Adrenal gland (tissue), 9 donors: ENCODE measurements at regions not wholly inside any gene's neighbourhood (a gene's known extent, or its start where the extent isn't known, plus 50 kb on each side); places are given as distances from the start of the nearest gene placed in this dataset.
A peak's percentile ranks its signal among the peaks of the same experiment; 100 is the strongest.

ENCODE experiments used
- DNase-seq, 7 donors: peaks; one replicate each; pipeline ENCODE4 v3.0.0-alpha.2; 2019 to 2020
- H3K27ac ChIP-seq, 5 donors: fragments of 200-600 bp; sonication (generic) in 4 of 5; 1 replicate in 3 of 5; 2 replicates in 2 of 5; pipeline versions ENCODE4 v1.5.1 to v1.8.0; 2016 to 2020; ENCODE audit warnings: mild to moderate bottlenecking in 1 of 5
- H3K27me3 ChIP-seq: fragments of 200-600 bp; 2 replicates; pipeline ENCODE4 v1.8.0; 2021
- H3K36me3 ChIP-seq, 2 donors: fragments of 200-600 bp; replicated peaks in 1 of 2; 1 replicate in 1 of 2; 2 replicates in 1 of 2; pipeline versions ENCODE4 v1.5.1 to v1.8.0; 2018 to 2022
- H3K4me1 ChIP-seq, 2 donors: fragments of 200-600 bp; replicated peaks in 1 of 2; 1 replicate in 1 of 2; 2 replicates in 1 of 2; pipeline versions ENCODE4 v1.5.1 to v1.8.0; 2018 to 2021
- H3K4me3 ChIP-seq, 4 donors: fragments of 200-600 bp; sonication (generic) in 3 of 4; one replicate each; pipeline ENCODE4 v1.5.1; 2016 to 2018
- H3K9me3 ChIP-seq, 3 donors: fragments of 200-600 bp; sonication (generic) in 1 of 3; replicated peaks in 1 of 3; 1 replicate in 2 of 3; 2 replicates in 1 of 3; pipeline versions ENCODE4 v1.5.1 to v1.8.0; 2016 to 2021
- CTCF ChIP-seq, 6 experiments: fragments of 450-650 bp in 4 of 6; fragments of 200-600 bp in 2 of 6; sonication (generic) in 1 of 6; IDR thresholded peaks; 1 replicate in 5 of 6; 2 replicates in 1 of 6; pipeline versions ENCODE4 v1.5.1 to v1.8.0; 2016 to 2021; ENCODE audit warnings: antibody characterized with exemption in 6 of 6, mild to moderate bottlenecking in 2 of 6, moderate library complexity in 1 of 6
- POLR2A ChIP-seq, 2 donors: fragments of 450-650 bp; IDR thresholded peaks; one replicate each; pipeline ENCODE4 v1.6.1; 2017; ENCODE audit warnings: antibody characterized with exemption in 2 of 2, mild to moderate bottlenecking in 2 of 2, moderate library complexity in 1 of 2
- WGBS, 4 donors: extraction: QIAGEN DNeasy Blood & Tissue Kit in 2 of 4; methylation state at CpG; one replicate each; pipeline versions ENCODE4 v1.1.5 to v1.1.7; 2013 to 2017; 5-methylcytosine and 5-hydroxymethylcytosine counted together
- intact Hi-C, 2 donors: fragments of 100-400 bp; cut with DNase I; formaldehyde crosslinking; loops; one replicate each; pipeline versions ENCODE4 v1.14.1 to v1.15.0; 2022 to 2023
- donor health status: healthy with polysubstance abuse.
- donor health status: Bipolar disorder and iron deficiency.
- donor health status: DM: yes; HTN: yes; CAD: no.
- donor health status: DM: no; HTN: no; CAD: no.
- donor health status: DM: no; HTN: no; CAD: no.

GRCh38 chr3:70849911-70850699 lies 537.7 kb upstream of the MDFIC2 start:
- no peaks in the 10 kb centered on the region for H3K27me3 ChIP-seq
- H3K4me3 ChIP-seq: no peak overlapping the region
- WGBS, 4 donors: 61 to 66% (median 64%) methylated on average over 6 of the region's 6 CpGs
- intact Hi-C loops: no loop called here
- no peaks in the 10 kb centered on the region for H3K36me3 ChIP-seq
- peak in 6 of 7 donors; percentile 40 to 66 (median 50) for DNase-seq
- H3K4me1 ChIP-seq: peaks cover 0 to 4% of the 10 kb centered on the region in 2 donors
- no peak for TF ChIP-seq CTCF (IDR thresholded peaks at IDR 0.05)
- H3K9me3 ChIP-seq: no peaks in the 10 kb centered on the region
- H3K27ac ChIP-seq: no peak overlapping the region

- Histone ChIP-seq H3K4me3 (no peak overlapping the region), H3K36me3 (no peaks in the 10 kb centered on the region), H3K9me3 (no peaks in the 10 kb centered on the region), H3K27me3 (no peaks in the 10 kb centered on the region), H3K4me1 (no peaks in the 10 kb centered on the region), H3K27ac (no peak overlapping the region)
- no peak for TF ChIP-seq CTCF (IDR thresholded peaks at IDR 0.05)
- TF ChIP-seq POLR2A (IDR thresholded peaks at IDR 0.05): no peak
- intact Hi-C loops: no loop called here
- no peak for DNase-seq
- WGBS, 4 donors: 53 to 73% (median 70%) methylated on average over 4 of the region's 4 CpGs
Observed at GRCh38 chr3:70840106-70840870, 527.9 kb upstream of the MDFIC2 start.

- no peaks in the 10 kb centered on the region for H3K27me3 ChIP-seq
- no peak overlapping the region for H3K4me3 ChIP-seq
- no peaks in the 10 kb centered on the region for H3K9me3 ChIP-seq
- WGBS, 4 donors: 59 to 69% (median 64%) methylated on average over 7 of the region's 7 CpGs
- intact Hi-C loops: no loop called here
- peak overlapping the region in 2 of 5 donors; percentile 26 to 47 for H3K27ac ChIP-seq
- DNase-seq: no peak
- H3K4me1 ChIP-seq: peaks cover 0 to 11% of the 10 kb centered on the region in 2 donors
- TF ChIP-seq CTCF (IDR thresholded peaks at IDR 0.05): no peak
- no peak for TF ChIP-seq POLR2A (IDR thresholded peaks at IDR 0.05)
- H3K36me3 ChIP-seq: no peaks in the 10 kb centered on the region
Observed at GRCh38 chr3:70833239-70833960, 521.0 kb upstream of the MDFIC2 start.

GRCh38 chr3:70832834-70833205 lies 520.4 kb upstream of the MDFIC2 start:
- intact Hi-C loops: no loop called here
- Histone ChIP-seq H3K4me3 (no peak overlapping the region), H3K27me3 (no peaks in the 10 kb centered on the region), H3K27ac (peak overlapping the region in 2 of 5 donors; percentile 26 to 47), H3K4me1 (peaks cover 0 to 11% of the 10 kb centered on the region in 2 donors), H3K36me3 (no peaks in the 10 kb centered on the region), H3K9me3 (no peaks in the 10 kb centered on the region)
- DNase-seq: no peak
- TF ChIP-seq POLR2A (IDR thresholded peaks at IDR 0.05): no peak
- TF ChIP-seq CTCF (IDR thresholded peaks at IDR 0.05): no peak
